ENCODE measurements at regions not wholly inside any gene's neighbourhood (a gene's known extent, or its start where the extent isn't known, plus 50 kb on each side); places are given as distances from the start of the nearest gene placed in this dataset.
"Not testable (repeated sequence)": the region's sequence is repeated elsewhere in the genome, so short reads cannot be mapped to it uniquely, and the experiment has no call there.

DNA sequence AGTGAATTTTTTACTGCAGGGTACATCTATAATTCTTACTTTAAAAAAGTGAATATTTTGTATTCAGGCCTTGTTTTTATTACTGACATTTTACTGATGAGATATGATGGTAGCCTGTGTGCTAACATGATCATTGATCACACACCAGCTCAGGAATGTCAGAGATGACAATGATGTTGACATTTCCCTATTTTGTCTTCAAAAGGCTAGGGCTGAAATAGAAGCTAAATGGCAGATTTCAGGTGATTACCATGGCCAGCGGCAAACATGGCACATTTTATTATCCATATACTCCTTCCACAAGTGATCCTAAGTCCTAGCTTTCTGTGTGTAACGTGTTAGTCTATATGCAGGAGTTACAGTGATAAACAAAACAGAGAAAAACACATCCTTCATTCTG lies 544.3 kb upstream of the MIR17HG start:
- DNase-seq = no peak

DNA sequence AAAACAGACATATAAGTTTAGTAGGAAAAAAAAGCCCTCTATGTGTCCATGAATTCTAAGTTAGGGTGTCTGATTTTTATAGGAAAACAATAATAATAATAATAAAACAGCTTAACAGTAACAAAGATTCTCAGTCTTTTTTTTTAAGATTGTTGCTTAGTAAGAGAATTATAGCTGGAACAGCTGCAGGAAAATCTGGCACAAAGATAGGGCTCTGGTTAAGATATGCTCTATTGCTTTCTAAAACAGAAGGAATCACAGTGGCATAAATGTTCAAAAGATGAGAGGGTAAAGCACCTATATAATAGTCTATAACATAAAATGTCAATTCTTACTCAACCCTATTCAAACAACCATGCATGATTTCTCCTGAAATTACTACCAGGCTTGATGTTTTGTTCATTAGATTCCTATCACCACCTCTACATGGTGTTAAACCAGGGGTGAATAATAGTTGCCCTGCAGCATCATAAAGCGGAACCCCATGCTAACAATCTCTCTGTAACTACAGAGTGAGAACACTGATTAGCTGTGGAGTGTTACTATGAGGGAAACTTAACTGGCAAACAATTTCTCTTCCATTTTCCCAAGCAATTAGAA lies 541.4 kb upstream of the MIR17HG start:
- DNase-seq = no peak

DNA sequence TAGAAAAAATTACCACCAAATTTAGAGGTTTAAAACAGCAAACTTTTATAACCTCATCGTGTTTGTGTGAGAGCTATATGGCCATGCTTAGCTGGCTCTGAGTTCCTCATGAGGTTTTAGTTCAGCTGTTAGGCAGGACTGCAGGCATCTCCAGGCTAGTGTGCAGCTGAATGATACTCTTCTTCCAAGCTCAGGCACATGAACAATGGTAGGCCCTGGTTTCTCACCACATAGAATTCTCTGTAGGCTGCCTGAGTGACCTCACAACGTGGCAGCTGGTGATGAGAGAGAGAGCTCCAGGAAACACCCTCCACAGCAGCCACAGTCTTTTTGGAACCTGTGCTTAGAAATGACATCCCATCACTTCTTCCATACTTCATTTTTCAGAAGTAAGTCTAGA lies 540.6 kb upstream of the MIR17HG start:
- no peak for DNase-seq

DNA sequence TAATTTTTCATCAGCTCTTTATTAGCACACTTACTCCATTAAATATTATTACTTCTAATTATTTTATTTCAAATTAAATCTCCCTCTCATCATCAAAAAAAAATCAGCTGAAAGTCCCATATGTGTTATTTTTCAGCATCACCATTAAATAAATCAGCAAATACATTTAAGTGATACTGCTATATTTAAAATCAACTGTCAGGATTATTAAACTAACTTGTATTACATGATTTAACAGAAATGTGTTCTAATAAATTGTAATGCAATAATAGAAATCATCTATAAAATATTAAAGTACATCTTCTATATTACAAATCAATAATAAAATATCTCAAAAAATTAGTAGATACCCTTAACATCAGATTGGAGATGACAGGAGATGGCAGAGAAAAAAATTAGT lies 538.6 kb upstream of the MIR17HG start:
- DNase-seq = no peak

- no peak for DNase-seq
Measured at GRCh38 chr13:90824032-90824431, 523.5 kb upstream of the MIR17HG start.

- DNase-seq = no peak
Measured at GRCh38 chr13:90826688-90827087, 520.8 kb upstream of the MIR17HG start.

DNA sequence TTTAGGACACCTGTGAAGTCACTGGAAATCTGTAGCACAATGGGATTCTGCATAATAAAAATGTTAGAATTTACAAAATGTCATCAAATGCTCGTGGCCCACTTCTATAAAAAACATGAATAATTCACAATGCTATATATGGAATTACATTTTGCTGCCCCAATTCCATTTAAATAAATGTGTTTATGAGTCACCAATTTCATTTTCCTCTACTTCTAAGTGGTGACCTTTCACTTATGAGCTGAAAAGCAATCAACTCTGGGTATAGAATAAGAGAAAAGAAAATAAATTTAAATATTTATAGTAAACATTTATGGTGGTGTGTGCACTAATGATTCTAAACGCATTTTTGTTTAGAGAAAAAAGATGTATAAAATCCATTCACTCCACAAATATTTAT lies 516.7 kb upstream of the MIR17HG start:
- DNase-seq = no peak

- no peak for DNase-seq
Measured at GRCh38 chr13:90833951-90834350, 513.5 kb upstream of the MIR17HG start.

GRCh38 chr13:90834700-90835099 lies 512.8 kb upstream of the MIR17HG start:
- no peak for DNase-seq

DNA sequence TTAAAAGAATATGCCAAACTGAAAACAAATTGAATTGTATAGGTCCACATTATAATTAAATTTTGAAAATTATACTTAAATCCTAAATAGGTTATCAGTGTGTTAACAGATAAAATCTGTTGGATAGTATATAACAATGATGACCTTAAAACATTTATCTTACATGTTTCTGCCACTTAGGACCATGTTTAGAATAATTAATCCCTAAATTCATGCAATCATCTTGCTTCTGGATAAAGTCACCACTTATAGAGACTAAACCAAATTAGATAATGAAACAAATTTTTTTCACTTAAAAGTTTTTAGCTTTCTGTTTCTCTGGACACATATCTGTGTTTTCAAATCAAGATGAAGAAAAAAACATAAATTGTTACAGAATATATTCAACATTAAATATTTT lies 511.7 kb upstream of the MIR17HG start:
- no peak for DNase-seq

- no peak for DNase-seq
Measured at GRCh38 chr13:90838317-90838960, 509.0 kb upstream of the MIR17HG start.

- DNase-seq = no peak
Measured at GRCh38 chr13:90839061-90839460, 508.4 kb upstream of the MIR17HG start.

DNA sequence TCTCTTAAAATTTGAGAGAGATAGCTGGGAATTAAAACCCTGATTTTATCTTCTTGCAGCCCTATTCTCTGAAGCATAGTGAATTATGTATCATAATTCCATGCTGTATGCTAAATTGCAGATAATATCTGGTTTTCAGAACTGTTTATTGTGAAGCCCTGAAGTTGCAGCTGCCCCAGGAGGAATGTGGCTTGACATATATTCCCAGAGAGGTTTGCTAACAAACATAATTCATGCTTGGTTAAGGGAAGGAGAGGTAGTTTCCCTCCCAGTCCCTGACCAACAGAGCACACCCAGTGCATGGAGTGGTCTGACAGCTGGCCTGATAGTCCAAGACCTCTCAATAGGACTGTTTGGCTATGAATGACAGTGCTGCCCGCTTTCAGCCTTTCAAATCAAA lies 500.6 kb upstream of the MIR17HG start:
- DNase-seq = no peak

DNA sequence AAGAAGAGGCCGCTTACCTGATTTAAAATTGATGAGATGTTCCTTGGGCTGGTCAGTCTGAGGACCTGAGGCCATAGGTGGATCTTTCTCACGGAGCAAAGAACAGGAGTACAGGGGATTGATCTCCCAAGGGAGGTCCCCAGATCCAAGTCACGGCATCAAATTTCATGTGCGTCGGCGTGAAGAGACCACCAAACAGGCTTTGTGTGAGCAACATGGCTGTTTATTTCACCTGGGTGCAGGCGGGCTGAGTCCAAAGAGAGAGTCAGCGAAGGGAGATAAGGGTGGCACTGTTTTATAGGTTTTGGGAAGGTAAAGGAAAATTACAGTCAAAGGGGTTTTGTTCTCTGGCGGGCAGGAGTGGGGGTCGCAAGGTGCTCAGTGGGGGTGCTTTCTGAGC lies 493.8 kb upstream of the MIR17HG start:
- not testable (repeated sequence) for DNase-seq

GRCh38 chr13:90857921-90858320 lies 489.6 kb upstream of the MIR17HG start:
- no peak for DNase-seq

DNA sequence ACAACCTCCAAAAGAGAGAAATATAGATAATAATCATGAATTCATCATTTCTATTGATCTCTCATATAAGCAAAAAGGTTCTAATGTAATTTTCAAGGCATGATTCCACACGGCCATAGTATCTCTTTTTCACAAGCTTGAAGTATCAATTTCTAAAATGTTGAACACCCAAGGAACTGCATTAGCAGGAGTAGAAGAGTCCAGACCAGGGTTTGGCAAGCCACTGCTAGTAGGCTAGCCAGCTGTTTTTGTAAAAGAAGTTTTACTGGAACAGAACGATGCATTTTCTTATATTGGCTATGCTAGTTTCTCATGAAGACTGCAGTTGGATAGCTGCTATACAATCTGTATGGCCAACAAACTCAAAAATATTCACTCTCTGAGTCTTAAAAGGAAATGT lies 481.5 kb upstream of the MIR17HG start:
- DNase-seq = no peak

DNA sequence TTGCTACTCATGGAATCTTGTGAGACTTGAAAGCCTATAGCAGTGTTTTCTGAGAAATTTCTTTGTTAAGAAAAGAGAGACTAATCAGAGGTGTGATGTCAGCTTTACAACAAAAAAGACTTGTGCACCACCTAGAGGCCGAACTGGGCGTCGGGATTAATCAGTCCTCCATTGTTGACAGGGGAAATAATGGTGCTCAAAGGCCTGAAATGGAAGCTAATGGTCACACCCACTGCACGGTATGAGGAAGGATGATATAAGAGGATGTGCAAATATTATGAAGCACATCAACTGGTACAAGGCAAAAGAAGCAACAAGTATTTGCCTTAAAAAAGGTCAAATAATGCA lies 480.2 kb upstream of the MIR17HG start:
- peak; percentile 82 for DNase-seq

- DNase-seq = peak; percentile 43
Measured at GRCh38 chr13:90868321-90868920, 479.1 kb upstream of the MIR17HG start.

DNA sequence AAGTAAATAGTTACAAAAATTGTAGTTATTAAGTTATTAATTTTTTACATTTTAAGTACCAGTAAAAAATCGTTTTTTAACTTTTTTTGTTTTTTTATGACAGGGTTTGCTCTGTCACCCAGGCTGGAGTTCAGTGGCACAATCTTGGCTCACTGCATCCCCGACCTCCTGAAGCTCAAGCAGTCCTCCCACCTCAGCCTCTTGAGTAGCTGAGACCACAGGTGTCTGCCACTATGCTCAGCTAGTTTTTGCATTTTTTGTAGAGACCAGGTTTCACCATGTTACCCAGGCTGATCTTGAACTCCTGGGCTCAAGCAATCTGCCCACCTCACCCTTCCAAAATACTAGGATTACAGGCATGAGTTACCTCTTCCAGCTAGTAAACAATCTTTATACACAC lies 477.9 kb upstream of the MIR17HG start:
- no peak for DNase-seq

DNA sequence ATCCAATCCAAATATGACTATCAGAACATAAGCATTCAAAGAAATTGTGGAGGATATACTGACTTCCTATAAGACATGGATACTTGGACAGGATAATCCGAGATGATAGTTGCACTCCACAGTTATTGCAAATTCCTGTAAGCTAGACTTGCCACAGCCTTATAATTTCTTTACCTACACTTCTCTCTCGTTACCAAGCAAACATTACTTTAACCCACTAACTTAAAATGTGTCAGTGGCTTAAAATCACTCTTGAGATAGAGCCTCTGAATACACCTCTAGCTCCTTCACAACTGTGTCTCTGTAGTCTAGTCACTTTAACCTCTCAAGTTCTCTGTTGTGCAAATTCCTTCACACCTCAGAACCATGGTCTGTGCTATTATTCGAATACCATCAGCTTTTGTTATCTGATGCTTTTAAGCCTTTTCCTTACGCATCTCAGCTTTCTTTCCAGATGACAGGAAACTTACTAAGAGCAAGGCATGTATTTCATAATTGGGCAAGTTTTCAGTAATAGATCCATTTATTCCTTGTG lies 474.9 kb upstream of the MIR17HG start:
- no peak for DNase-seq

GRCh38 chr13:90880790-90881189 lies 466.7 kb upstream of the MIR17HG start:
- no peak for DNase-seq

- DNase-seq = no peak
Measured at GRCh38 chr13:90882551-90882950, 464.9 kb upstream of the MIR17HG start.

GRCh38 chr13:90883592-90883991 lies 463.9 kb upstream of the MIR17HG start:
- DNase-seq = no peak

DNA sequence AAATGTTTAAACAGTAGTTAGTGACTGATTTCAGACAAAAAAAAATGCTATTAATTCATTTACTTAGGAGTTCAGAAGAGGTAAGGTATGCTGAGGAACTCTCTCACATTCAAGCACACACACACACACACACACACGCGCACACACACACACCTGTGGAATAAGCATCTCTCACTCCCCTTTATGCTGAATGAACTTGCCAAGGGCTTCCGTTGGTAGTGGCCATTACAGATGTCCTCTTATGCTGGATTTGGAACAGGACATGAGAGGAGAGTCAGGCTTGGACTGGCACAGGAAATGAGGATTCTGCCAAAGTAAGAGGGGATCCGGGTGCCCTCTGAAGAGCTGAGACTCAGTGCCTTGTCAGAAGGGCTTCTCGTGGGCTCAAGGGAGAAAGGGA lies 463.4 kb upstream of the MIR17HG start:
- no peak for DNase-seq
